ENCODE measurements at regions not wholly inside any gene's neighbourhood (a gene's known extent, or its start where the extent isn't known, plus 50 kb on each side); places are given as distances from the start of the nearest gene placed in this dataset.

GRCh38 chr16:35745821-35746248 lies 2286.4 kb downstream of the TP53TG3F start (continued):
- TF ChIP-seq ZSCAN29 (IDR thresholded peaks at IDR 0.05) = no peak
- TF ChIP-seq HMBOX1 (IDR thresholded peaks at IDR 0.05) = no peak

DNA sequence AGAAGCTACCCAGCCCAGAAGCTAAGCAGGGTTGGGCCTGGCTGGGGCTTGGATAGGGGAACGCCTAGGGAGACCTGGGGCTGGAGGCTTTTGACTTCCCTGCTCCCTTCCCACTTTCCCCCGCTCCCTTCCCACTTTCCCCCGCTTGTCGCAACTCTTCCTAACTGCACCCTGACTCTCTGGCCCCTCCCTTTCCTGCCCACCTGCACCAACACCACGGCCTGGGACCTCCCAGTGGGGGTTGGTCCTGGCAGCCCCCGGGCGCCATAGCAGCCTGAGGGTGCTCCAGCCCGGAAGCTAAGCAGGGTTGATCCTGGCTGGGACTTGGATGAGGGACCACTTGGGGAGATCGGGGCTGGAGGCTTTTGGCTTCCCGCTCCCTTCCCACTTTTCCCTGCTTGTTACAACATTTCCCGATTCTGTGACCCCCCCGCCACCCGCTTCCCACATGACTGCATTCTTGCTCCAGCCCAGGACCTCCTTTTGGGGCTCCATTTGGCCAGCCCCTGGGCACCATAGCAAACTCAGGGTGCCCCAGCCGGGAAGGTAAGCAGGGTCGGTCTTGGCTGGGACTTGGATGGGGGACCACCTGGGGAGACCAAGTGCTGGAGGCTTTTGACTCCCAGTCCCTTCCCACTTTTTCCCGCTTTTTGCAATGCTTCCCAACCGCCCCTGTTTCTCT lies 2287.0 kb downstream of the TP53TG3F start:
- ChIA-PET CTCF (ENCODE audit: low intra/inter-chr PET ratio) (no interaction called here), POLR2A (no interaction called here)
- no peak overlapping the region for H2AFZ ChIP-seq (ENCODE audit: low read depth, low read length)
- no TSS peak for BruUV-seq (replicated peaks)
- intact Hi-C loops (cut with micrococcal nuclease) = no loop called here
- no peaks in the 10 kb centered on the region for H3K36me3 ChIP-seq (ENCODE audit: control insufficient read depth, insufficient read depth, low read length)
- no peak for FAIRE-seq
- no peaks in the 10 kb centered on the region for H3K9me3 ChIP-seq (replicated peaks; ENCODE audit: control insufficient read depth, insufficient read depth, low read depth, low read length)
- H4K20me1 ChIP-seq (replicated peaks; ENCODE audit: control insufficient read depth, insufficient read depth, low read length) = no peaks in the 10 kb centered on the region
- in situ Hi-C loops (cut with MboI) = no loop called here
- DNase-seq (ENCODE audit: extremely low read depth in 1 of 4, low spot score in 3 of 4) = no peak
- H3K4me3 ChIP-seq = no peak overlapping the region
- no peak overlapping the region for H3K27ac ChIP-seq (ENCODE audit: extremely low read depth, low read depth, low read length)
- H3K79me2 ChIP-seq (ENCODE audit: control insufficient read depth, insufficient read depth, low read length) = no peaks in the 10 kb centered on the region
- H3K4me2 ChIP-seq (ENCODE audit: insufficient read depth, low read length) = no peak overlapping the region
- H3K9ac ChIP-seq (ENCODE audit: insufficient read depth in 1 of 2, low read depth in 2 of 2, low read length in 2 of 2) = no peak overlapping the region
- no peak for ATAC-seq
- H3K4me1 ChIP-seq (replicated peaks in 1 of 2; ENCODE audit: control insufficient read depth in 2 of 2, insufficient read depth in 2 of 2, low read length in 2 of 2) = no peaks in the 10 kb centered on the region
- no peaks in the 10 kb centered on the region for H3K9me1 ChIP-seq (ENCODE audit: control insufficient read depth, insufficient read depth, low read length)
- under 1% methylated on average over 15 of the region's 17 CpGs for WGBS (ENCODE audit: insufficient coverage, low coverage, missing lambda C conversion rate)
- H3K27me3 ChIP-seq (ENCODE audit: control insufficient read depth in 2 of 2, insufficient read depth in 2 of 2, low read length in 2 of 2) = no peaks in the 10 kb centered on the region
- no peak for TF ChIP-seq PCBP1 (IDR thresholded peaks at IDR 0.05; ENCODE audit: low read depth, low read length, poor library complexity, severe bottlenecking)
- no peak for TF ChIP-seq ZNF41 (CRISPR knock-in tag; conservative IDR thresholded peaks at IDR 0.05)
- no peak for TF ChIP-seq ZNF277 (CRISPR knock-in tag; IDR thresholded peaks at IDR 0.05; ENCODE audit: borderline replicate concordance)
- no peak for TF ChIP-seq MTA2 (IDR thresholded peaks at IDR 0.05; ENCODE audit: low read depth)
- no peak for TF ChIP-seq FOXP4 (CRISPR knock-in tag; IDR thresholded peaks at IDR 0.05; ENCODE audit: borderline replicate concordance)

Measured in K562 (cell line).